ENCODE measurements at regions not wholly inside any gene's neighbourhood (a gene's known extent, or its start where the extent isn't known, plus 50 kb on each side); places are given as distances from the start of the nearest gene placed in this dataset.

- H2AFZ ChIP-seq (ENCODE audit: low read depth, low read length, poor library complexity, severe bottlenecking), result no peak overlapping the region
- H4K20me1 ChIP-seq (ENCODE audit: insufficient read depth), result no peaks in the 10 kb centered on the region
- peaks cover 0 to 3% of the 10 kb centered on the region in 2 experiments; a peak in 1 of 4 replicates for H3K9me3 ChIP-seq (ENCODE audit: control insufficient read depth in 1 of 2, insufficient read depth in 1 of 2, low read depth in 1 of 2, low read length in 2 of 2)
- H3K4me2 ChIP-seq (ENCODE audit: low read length), result no peak overlapping the region
- ATAC-seq, result no peak
- H3K79me2 ChIP-seq (ENCODE audit: insufficient read depth, low read length), result no peaks in the 10 kb centered on the region
- H3K36me3 ChIP-seq (ENCODE audit: control insufficient read depth in 1 of 2, insufficient read depth in 2 of 2, low read length in 2 of 2), result no peaks in the 10 kb centered on the region
- no peak for TF ChIP-seq RAD21 (IDR thresholded peaks at IDR 0.05; ENCODE audit: low read depth)
- no peak for TF ChIP-seq SP1 (IDR thresholded peaks at IDR 0.05; ENCODE audit: low read depth)
- no peak for TF ChIP-seq ATF3 (IDR thresholded peaks at IDR 0.05)
- TF ChIP-seq ZFX (IDR thresholded peaks at IDR 0.05), result no peak
- no peak for TF ChIP-seq JUND (IDR thresholded peaks at IDR 0.05)
- TF ChIP-seq EZH2 (IDR thresholded peaks at IDR 0.05), result no peak
- no peak for TF ChIP-seq EZH2phosphoT487 (IDR thresholded peaks at IDR 0.05; ENCODE audit: borderline replicate concordance)
- TF ChIP-seq ZNF274 (IDR thresholded peaks at IDR 0.05; ENCODE audit: low read depth, low read length), result no peak
- TF ChIP-seq TCF7L2 (IDR thresholded peaks at IDR 0.05; ENCODE audit: borderline replicate concordance, extremely low read depth, insufficient read depth, insufficient read length), result no peak
- TF ChIP-seq MAX (IDR thresholded peaks at IDR 0.05), result no peak
- no peak for TF ChIP-seq CBX3 (IDR thresholded peaks at IDR 0.05; ENCODE audit: low read depth)
- ChIA-PET POLR2A (no interaction called here), RAD21 (ENCODE audit: low non-redundant PET in 1 of 2, low total read pairs in 2 of 2, uncharacterized antibody in 2 of 2, unreplicated experiment in 2 of 2) (no interaction called here), CTCF (no interaction called here)
- H3K4me3 ChIP-seq (replicated peaks in 1 of 2; ENCODE audit: low read depth in 1 of 2, low read length in 2 of 2), result no peak overlapping the region
- no TSS peak for BruUV-seq (replicated peaks)
- intact Hi-C loops (cut with micrococcal nuclease), result no loop called here
- no peaks in the 10 kb centered on the region for H3K27me3 ChIP-seq (ENCODE audit: insufficient read depth, low read length)
- H3K9ac ChIP-seq (ENCODE audit: low read length), result no peak overlapping the region
- no peaks in the 10 kb centered on the region for H3K4me1 ChIP-seq (ENCODE audit: control insufficient read depth in 1 of 2, insufficient read depth in 2 of 2, low read length in 2 of 2)
- DNase-seq (ENCODE audit: low read depth, low spot score), result no peak
- H3K27ac ChIP-seq (ENCODE audit: low read depth, low read length), result no peak overlapping the region
- no peaks in the 10 kb centered on the region for H3K9me2 ChIP-seq (ENCODE audit: insufficient read depth)
Measured at GRCh38 chr6:164040994-164041393, 626.5 kb downstream of the QKI start.

GRCh38 chr6:164039954-164040375 is 625.4 kb downstream of the QKI start:
- no peaks in the 10 kb centered on the region for H3K36me3 ChIP-seq (ENCODE audit: control insufficient read depth in 1 of 2, insufficient read depth in 2 of 2, low read length in 2 of 2)
- RAD21 ChIA-PET (ENCODE audit: low non-redundant PET in 1 of 2, low total read pairs in 2 of 2, uncharacterized antibody in 2 of 2, unreplicated experiment in 2 of 2), result no interaction called here
- POLR2A ChIA-PET, result no interaction called here
- no peak overlapping the region for H3K27ac ChIP-seq (ENCODE audit: low read depth, low read length)
- no TSS peak for BruUV-seq (replicated peaks)
- no peak for DNase-seq (ENCODE audit: low read depth, low spot score)
- H4K20me1 ChIP-seq (ENCODE audit: insufficient read depth), result no peaks in the 10 kb centered on the region
- no peak overlapping the region for H3K4me2 ChIP-seq (ENCODE audit: low read length)
- no peak overlapping the region for H3K4me3 ChIP-seq (replicated peaks in 1 of 2; ENCODE audit: low read depth in 1 of 2, low read length in 2 of 2)
- H3K4me1 ChIP-seq (ENCODE audit: control insufficient read depth in 1 of 2, insufficient read depth in 2 of 2, low read length in 2 of 2), result no peaks in the 10 kb centered on the region
- H3K27me3 ChIP-seq (ENCODE audit: insufficient read depth, low read length), result no peaks in the 10 kb centered on the region
- peaks cover 0 to 3% of the 10 kb centered on the region in 2 experiments; a peak in 1 of 4 replicates for H3K9me3 ChIP-seq (ENCODE audit: control insufficient read depth in 1 of 2, insufficient read depth in 1 of 2, low read depth in 1 of 2, low read length in 2 of 2)
- no peak for ATAC-seq
- H3K9ac ChIP-seq (ENCODE audit: low read length), result no peak overlapping the region
- intact Hi-C loops (cut with micrococcal nuclease), result no loop called here
- CTCF ChIA-PET, result no interaction called here
- H2AFZ ChIP-seq (ENCODE audit: low read depth, low read length, poor library complexity, severe bottlenecking), result no peak overlapping the region
- H3K9me2 ChIP-seq (ENCODE audit: insufficient read depth), result no peaks in the 10 kb centered on the region
- H3K79me2 ChIP-seq (ENCODE audit: insufficient read depth, low read length), result no peaks in the 10 kb centered on the region
- no peak for TF ChIP-seq MAX (IDR thresholded peaks at IDR 0.05)
- TF ChIP-seq ZBTB33 (IDR thresholded peaks at IDR 0.05; ENCODE audit: extremely low read depth, insufficient replicate concordance, low read length), result no peak
- no peak for TF ChIP-seq JUND (IDR thresholded peaks at IDR 0.05)
- TF ChIP-seq POLR2A (IDR thresholded peaks at IDR 0.05; ENCODE audit: borderline replicate concordance, extremely low read depth, insufficient read depth, insufficient read length), result no peak
- no peak for TF ChIP-seq EGR1 (IDR thresholded peaks at IDR 0.05; ENCODE audit: low read depth)
- no peak for TF ChIP-seq SRF (IDR thresholded peaks at IDR 0.05; ENCODE audit: low read depth)
- no peak for TF ChIP-seq ZFX (IDR thresholded peaks at IDR 0.05)
- no peak for TF ChIP-seq REST (IDR thresholded peaks at IDR 0.05; ENCODE audit: low read depth)
- no peak for TF ChIP-seq POLR2AphosphoS5 (IDR thresholded peaks at IDR 0.05; ENCODE audit: low read depth, low read length)
